Left ventricle myocardium inferior (tissue), 1 donor: ENCODE measurements at regions not wholly inside any gene's neighbourhood (a gene's known extent, or its start where the extent isn't known, plus 50 kb on each side); places are given as distances from the start of the nearest gene placed in this dataset.

Experiments
- DNase-seq: peaks from one replicate; pipeline ENCODE4 v3.0.0-alpha.2; 2020
- H3K27ac ChIP-seq: fragments of 200-600 bp; replicated peaks from 2 replicates; pipeline ENCODE4 v1.8.0; 2021
- H3K27me3 ChIP-seq: fragments of 200-600 bp; 2 replicates; pipeline ENCODE4 v1.8.0; 2021; ENCODE audit warnings: low read depth
- H3K36me3 ChIP-seq: fragments of 200-600 bp; 2 replicates; pipeline ENCODE4 v1.8.0; 2021
- H3K4me1 ChIP-seq: fragments of 200-600 bp; 2 replicates; pipeline ENCODE4 v1.8.0; 2021
- H3K4me3 ChIP-seq: fragments of 200-600 bp; 2 replicates; pipeline ENCODE4 v1.8.0; 2021; ENCODE audit warnings: mild to moderate bottlenecking, moderate library complexity
- H3K9me3 ChIP-seq: fragments of 200-600 bp; replicated peaks from 2 replicates; pipeline ENCODE4 v1.8.0; 2021
- CTCF ChIP-seq: fragments of 200-600 bp; IDR thresholded peaks from 2 replicates; pipeline ENCODE4 v1.8.0; 2021; ENCODE audit warnings: antibody characterized with exemption, mild to moderate bottlenecking, borderline replicate concordance
- intact Hi-C: fragments of 100-400 bp; cut with micrococcal nuclease; formaldehyde crosslinking; loops from one replicate; pipeline ENCODE4 v1.11.0; 2022
- donor health status: DM: no; HTN: yes; CAD: no; lungs with severe emphysema.

- Histone ChIP-seq H3K36me3 (no peaks in the 10 kb centered on the region), H3K4me3 (no peak overlapping the region), H3K4me1 (no peaks in the 10 kb centered on the region), H3K27ac (no peak overlapping the region), H3K27me3 (no peaks in the 10 kb centered on the region), H3K9me3 (peaks cover 19% of the 10 kb centered on the region)
- intact Hi-C loops: no loop called here
- no peak for DNase-seq
- TF ChIP-seq CTCF: no peak
Measured at GRCh38 chr7:136807598-136807997, 60.9 kb upstream of the CHRM2 start.

- no peaks in the 10 kb centered on the region for H3K27me3 ChIP-seq
- no peaks in the 10 kb centered on the region for H3K9me3 ChIP-seq
- DNase-seq: no peak
- no peak overlapping the region for H3K4me3 ChIP-seq
- no peaks in the 10 kb centered on the region for H3K36me3 ChIP-seq
- no peak for TF ChIP-seq CTCF
- no peak overlapping the region for H3K27ac ChIP-seq
- intact Hi-C loops: no loop called here
- H3K4me1 ChIP-seq: no peaks in the 10 kb centered on the region
Measured at GRCh38 chr7:136803028-136803427, 65.4 kb upstream of the CHRM2 start.

GRCh38 chr7:136783934-136784333, 84.5 kb upstream of the CHRM2 start:
- TF ChIP-seq CTCF: no peak
- DNase-seq: no peak
- no peaks in the 10 kb centered on the region for H3K36me3 ChIP-seq
- intact Hi-C loops: no loop called here
- H3K4me1 ChIP-seq: no peaks in the 10 kb centered on the region
- H3K27ac ChIP-seq: no peak overlapping the region
- no peak overlapping the region for H3K4me3 ChIP-seq
- H3K27me3 ChIP-seq: no peaks in the 10 kb centered on the region
- peaks cover 4% of the 10 kb centered on the region for H3K9me3 ChIP-seq

GRCh38 chr7:136741941-136742340, 126.5 kb upstream of the CHRM2 start:
- Histone ChIP-seq H3K36me3 (no peaks in the 10 kb centered on the region), H3K4me3 (no peak overlapping the region), H3K27ac (no peak overlapping the region), H3K4me1 (no peaks in the 10 kb centered on the region), H3K9me3 (peaks cover 28% of the 10 kb centered on the region), H3K27me3 (no peaks in the 10 kb centered on the region)
- DNase-seq: no peak
- no peak for TF ChIP-seq CTCF
- intact Hi-C loops: no loop called here

- Histone ChIP-seq H3K4me3 (no peak overlapping the region), H3K36me3 (no peaks in the 10 kb centered on the region), H3K4me1 (no peaks in the 10 kb centered on the region), H3K27me3 (no peaks in the 10 kb centered on the region), H3K27ac (no peak overlapping the region), H3K9me3 (peaks cover 11% of the 10 kb centered on the region)
- TF ChIP-seq CTCF: no peak
- DNase-seq: no peak
- intact Hi-C loops: no loop called here
Measured at GRCh38 chr7:136728945-136729344, 139.5 kb upstream of the CHRM2 start.

GRCh38 chr7:136726460-136726859, 142.0 kb upstream of the CHRM2 start:
- intact Hi-C loops: no loop called here
- H3K4me3 ChIP-seq: no peak overlapping the region
- TF ChIP-seq CTCF: no peak

More at GRCh38 chr7:136726460-136726859, 142.0 kb upstream of the CHRM2 start:
- H3K9me3 ChIP-seq: no peaks in the 10 kb centered on the region
- H3K4me1 ChIP-seq: no peaks in the 10 kb centered on the region
- H3K27me3 ChIP-seq: no peaks in the 10 kb centered on the region
- DNase-seq: no peak
- H3K36me3 ChIP-seq: no peaks in the 10 kb centered on the region
- H3K27ac ChIP-seq: no peak overlapping the region
